Osteocyte (in vitro differentiated cells): ENCODE measurements at regions not wholly inside any gene's neighbourhood (a gene's known extent, or its start where the extent isn't known, plus 50 kb on each side); places are given as distances from the start of the nearest gene placed in this dataset.
A peak's percentile ranks its signal among the peaks of the same experiment; 100 is the strongest.

Experiments
- DNase-seq: peaks from one replicate; pipeline ENCODE4 v3.0.0; 2021; ENCODE audit warnings: mixed read lengths; ENCODE audit not compliant: unreplicated experiment; ENCODE audit errors: extremely low spot score
- H3K27ac Mint-ChIP-seq: one replicate; pipeline ENCODE4 v1.8.0; 2021; ENCODE audit warnings: mild to moderate bottlenecking, mixed read lengths; ENCODE audit not compliant: unreplicated experiment
- H3K27me3 Mint-ChIP-seq: one replicate; pipeline ENCODE4 v1.8.0; 2021; ENCODE audit warnings: mixed read lengths; ENCODE audit not compliant: unreplicated experiment
- H3K36me3 Mint-ChIP-seq: one replicate; pipeline ENCODE4 v1.8.0; 2021; ENCODE audit warnings: mixed read lengths; ENCODE audit not compliant: unreplicated experiment
- H3K4me1 Mint-ChIP-seq: one replicate; pipeline ENCODE4 v1.8.0; 2021; ENCODE audit warnings: mixed read lengths; ENCODE audit not compliant: unreplicated experiment
- H3K4me3 Mint-ChIP-seq: one replicate; pipeline ENCODE4 v1.8.0; 2021; ENCODE audit warnings: mild to moderate bottlenecking, moderate library complexity, mixed read lengths; ENCODE audit not compliant: unreplicated experiment
- H3K9me3 Mint-ChIP-seq: one replicate; pipeline ENCODE4 v1.8.0; 2021; ENCODE audit warnings: mixed read lengths; ENCODE audit not compliant: unreplicated experiment
- CTCF ChIP-seq: fragments of 200-600 bp; sonication (generic); IDR thresholded peaks from 2 replicates; pipeline ENCODE4 v1.5.0; 2021; ENCODE audit warnings: antibody characterized with exemption, mild to moderate bottlenecking, moderate library complexity

GRCh38 chrX:81054904-81055303, 146.8 kb downstream of the HMGN5 start:
- Mint-ChIP-seq H3K36me3 (no peaks in the 10 kb centered on the region), H3K4me1 (no peaks in the 10 kb centered on the region), H3K27ac (no peak overlapping the region), H3K9me3 (peaks cover 33% of the 10 kb centered on the region), H3K4me3 (no peak overlapping the region), H3K27me3 (no peaks in the 10 kb centered on the region)
- DNase-seq, result peak; percentile 59
- no peak for TF ChIP-seq CTCF

- Mint-ChIP-seq H3K27ac (no peak overlapping the region), H3K36me3 (no peaks in the 10 kb centered on the region), H3K4me1 (no peaks in the 10 kb centered on the region), H3K4me3 (no peak overlapping the region), H3K9me3 (peaks cover 47% of the 10 kb centered on the region), H3K27me3 (no peaks in the 10 kb centered on the region)
- no peak for DNase-seq
- no peak for TF ChIP-seq CTCF
Measured at GRCh38 chrX:81021478-81021877, 180.2 kb downstream of the HMGN5 start.

GRCh38 chrX:81003491-81004185, 194.0 kb upstream of the BRWD3 start:
- Mint-ChIP-seq H3K4me1 (no peaks in the 10 kb centered on the region), H3K27ac (no peak overlapping the region), H3K9me3 (peaks cover 18% of the 10 kb centered on the region), H3K27me3 (no peaks in the 10 kb centered on the region), H3K4me3 (no peak overlapping the region), H3K36me3 (no peaks in the 10 kb centered on the region)
- no peak for TF ChIP-seq CTCF
- no peak for DNase-seq

GRCh38 chrX:80984118-80984517, 174.4 kb upstream of the BRWD3 start:
- H3K4me3 Mint-ChIP-seq, result no peak overlapping the region
- no peak for DNase-seq
- no peak overlapping the region for H3K27ac Mint-ChIP-seq
- no peaks in the 10 kb centered on the region for H3K4me1 Mint-ChIP-seq
- H3K9me3 Mint-ChIP-seq, result peaks cover 13% of the 10 kb centered on the region
- no peak for TF ChIP-seq CTCF
- H3K27me3 Mint-ChIP-seq, result no peaks in the 10 kb centered on the region
- H3K36me3 Mint-ChIP-seq, result no peaks in the 10 kb centered on the region
